MM.1S (cell line): ENCODE measurements at regions not wholly inside any gene's neighbourhood (a gene's known extent, or its start where the extent isn't known, plus 50 kb on each side); places are given as distances from the start of the nearest gene placed in this dataset.

Source experiments
- DNase-seq: peaks from one replicate; pipeline ENCODE4 v3.0.0-alpha.2; 2015
- H2AFZ ChIP-seq: fragments of 300-600 bp; sonication (generic); 2 replicates; pipeline ENCODE4 v1.6.0; 2016; ENCODE audit warnings: antibody characterized with exemption, low read length
- H3F3A ChIP-seq: fragments of 300-600 bp; sonication (generic); 2 replicates; pipeline ENCODE4 v1.6.1; 2016; ENCODE audit warnings: mild to moderate bottlenecking, antibody characterized with exemption, low read length, moderate library complexity, mixed read lengths; ENCODE audit not compliant: insufficient read depth
- H3K27ac ChIP-seq: fragments of 300-600 bp; sonication (generic); 2 replicates; pipeline ENCODE4 v1.5.1; 2016; ENCODE audit warnings: mild to moderate bottlenecking, low read length
- H3K27me3 ChIP-seq: fragments of 300-600 bp; sonication (generic); replicated peaks from 2 replicates; pipeline ENCODE4 v1.6.0; 2016; ENCODE audit warnings: low read length; ENCODE audit not compliant: insufficient read depth
- H3K36me3 ChIP-seq: fragments of 300-600 bp; sonication (generic); replicated peaks from 2 replicates; pipeline ENCODE4 v1.6.1; 2016; ENCODE audit warnings: mild to moderate bottlenecking, low read length, mixed read lengths; ENCODE audit not compliant: insufficient read depth
- H3K4me1 ChIP-seq: fragments of 300-600 bp; sonication (generic); 2 replicates; pipeline ENCODE4 v1.6.1; 2016; ENCODE audit warnings: low read length, mixed read lengths
- H3K4me2 ChIP-seq: fragments of 300-600 bp; sonication (generic); 2 replicates; pipeline ENCODE4 v1.6.0; 2016; ENCODE audit warnings: low read depth, low read length
- H3K4me3 ChIP-seq: fragments of 300-600 bp; sonication (generic); 2 replicates; pipeline ENCODE4 v1.5.1; 2016; ENCODE audit warnings: low read length, mixed read lengths
- H3K79me2 ChIP-seq: fragments of 300-600 bp; sonication (generic); 2 replicates; pipeline ENCODE4 v1.6.1; 2016; ENCODE audit warnings: mixed run types, low read length, mixed read lengths
- H3K9ac ChIP-seq: fragments of 300-600 bp; sonication (generic); 2 replicates; pipeline ENCODE4 v1.6.1; 2016; ENCODE audit warnings: low read length, mixed read lengths
- H3K9me2 ChIP-seq: fragments of 300-600 bp; sonication (generic); replicated peaks from 2 replicates; pipeline ENCODE4 v1.6.1; 2016; ENCODE audit warnings: mild to moderate bottlenecking, low read length, mixed read lengths; ENCODE audit not compliant: insufficient read depth
- H3K9me3 ChIP-seq: fragments of 300-600 bp; sonication (generic); replicated peaks from 2 replicates; pipeline ENCODE4 v1.6.1; 2016; ENCODE audit warnings: mild to moderate bottlenecking, low read length, mixed read lengths; ENCODE audit not compliant: insufficient read depth
- H4K20me1 ChIP-seq: fragments of 300-600 bp; sonication (generic); 2 replicates; pipeline ENCODE4 v1.6.1; 2016; ENCODE audit warnings: mild to moderate bottlenecking, low read length, moderate library complexity, mixed read lengths; ENCODE audit not compliant: insufficient read depth
- CTCF ChIP-seq: fragments of 300-600 bp; sonication (generic); IDR thresholded peaks from 2 replicates; pipeline ENCODE4 v1.5.1; 2016; ENCODE audit warnings: antibody characterized with exemption, low read length, mixed read lengths
- EZH2 ChIP-seq: fragments of 300-600 bp; sonication (generic); optimal IDR thresholded peaks from 2 replicates; pipeline ENCODE3; 2017; ENCODE audit warnings: low read depth, mild to moderate bottlenecking, antibody characterized with exemption, low read length, mixed read lengths
- EZH2phosphoT487 ChIP-seq: fragments of 300-600 bp; sonication (generic); IDR thresholded peaks from 2 replicates; pipeline ENCODE4 v1.6.1; 2018; ENCODE audit warnings: antibody characterized with exemption, low read length

GRCh38 chr16:73383195-73383987 is 335.5 kb upstream of the ZFHX3 start:
- Histone ChIP-seq H3K4me3 (no peak overlapping the region), H3K9ac (no peak overlapping the region), H3K27ac (no peak overlapping the region), H3K9me2 (no peaks in the 10 kb centered on the region), H3K4me1 (no peaks in the 10 kb centered on the region), H3K4me2 (no peak overlapping the region), H3K36me3 (no peaks in the 10 kb centered on the region), H3K79me2 (no peaks in the 10 kb centered on the region), H3K27me3 (no peaks in the 10 kb centered on the region), H2AFZ (no peak overlapping the region), H3F3A (no peaks in the 10 kb centered on the region), H4K20me1 (no peaks in the 10 kb centered on the region), H3K9me3 (no peaks in the 10 kb centered on the region)
- DNase-seq: no peak
- TF ChIP-seq CTCF (no peak), EZH2 (no peak), EZH2phosphoT487 (no peak)

- Histone ChIP-seq H3K4me1 (no peaks in the 10 kb centered on the region), H3K9me3 (no peaks in the 10 kb centered on the region), H3K4me2 (no peak overlapping the region), H2AFZ (no peak overlapping the region), H3K36me3 (no peaks in the 10 kb centered on the region), H3K9ac (no peak overlapping the region), H4K20me1 (no peaks in the 10 kb centered on the region), H3K79me2 (no peaks in the 10 kb centered on the region), H3K9me2 (no peaks in the 10 kb centered on the region), H3K27me3 (no peaks in the 10 kb centered on the region), H3K4me3 (no peak overlapping the region), H3F3A (no peaks in the 10 kb centered on the region), H3K27ac (no peak overlapping the region)
- no peak for TF ChIP-seq EZH2
- no peak for TF ChIP-seq CTCF
- TF ChIP-seq EZH2phosphoT487: no peak
- no peak for DNase-seq
Observed at GRCh38 chr16:73378471-73378870, 330.5 kb upstream of the ZFHX3 start.

DNA sequence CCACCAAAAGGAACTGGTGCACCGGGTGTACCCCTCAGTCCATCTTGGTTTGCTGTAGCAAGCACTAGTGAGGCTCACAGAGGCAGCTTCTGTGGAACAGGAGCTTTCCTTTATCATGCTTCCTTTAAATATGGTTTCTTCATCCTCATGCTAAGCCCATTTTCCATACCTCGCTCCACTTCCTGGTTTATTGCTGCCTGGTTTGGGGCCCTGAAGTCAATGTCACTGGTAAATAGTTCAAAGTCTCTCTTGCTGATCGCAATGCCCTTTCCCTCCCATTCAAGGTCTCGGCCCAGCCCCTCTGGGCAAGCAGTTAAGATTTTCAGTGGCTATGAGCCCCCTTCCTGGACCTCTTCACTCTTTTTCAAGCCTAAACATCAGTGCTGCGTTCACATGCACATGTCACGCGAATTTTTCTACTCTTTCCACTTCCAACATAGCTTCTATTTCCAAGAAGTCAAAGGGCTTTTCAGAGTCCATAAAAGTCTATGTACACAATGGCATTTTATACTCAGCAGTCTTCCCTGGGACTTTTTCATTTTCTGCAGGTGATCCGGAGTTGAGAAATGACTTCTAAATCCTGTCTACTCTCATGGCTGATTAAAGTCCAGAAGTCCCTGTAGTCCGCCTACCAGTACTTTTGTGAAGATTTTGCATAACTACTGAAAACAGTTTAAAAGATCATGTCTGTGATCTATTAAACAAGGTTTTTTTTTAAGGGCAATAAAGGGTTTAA is 323.8 kb upstream of the ZFHX3 start:
- H3K4me1 ChIP-seq: no peaks in the 10 kb centered on the region
- TF ChIP-seq EZH2 (no peak), EZH2phosphoT487 (no peak), CTCF (no peak)
- H3K9me2 ChIP-seq: no peaks in the 10 kb centered on the region
- H3K27ac ChIP-seq: no peak overlapping the region
- H3F3A ChIP-seq: no peaks in the 10 kb centered on the region
- H4K20me1 ChIP-seq: no peaks in the 10 kb centered on the region
- H3K9ac ChIP-seq: no peak overlapping the region
- no peaks in the 10 kb centered on the region for H3K9me3 ChIP-seq
- H3K79me2 ChIP-seq: no peaks in the 10 kb centered on the region
- no peaks in the 10 kb centered on the region for H3K36me3 ChIP-seq
- no peak overlapping the region for H3K4me3 ChIP-seq
- H3K27me3 ChIP-seq: no peaks in the 10 kb centered on the region
- DNase-seq: no peak
- H3K4me2 ChIP-seq: no peak overlapping the region
- no peak overlapping the region for H2AFZ ChIP-seq
